Breast epithelium (tissue), 3 donors: ENCODE measurements at regions not wholly inside any gene's neighbourhood (a gene's known extent, or its start where the extent isn't known, plus 50 kb on each side); places are given as distances from the start of the nearest gene placed in this dataset.

Experiments
- CTCF ChIP-seq, 3 donors: fragments of 450-650 bp; IDR thresholded peaks; one replicate each; pipeline ENCODE4 v1.5.1; 2016 to 2017; ENCODE audit warnings: antibody characterized with exemption in 3 of 3, mild to moderate bottlenecking in 3 of 3, moderate library complexity in 3 of 3
- POLR2AphosphoS5 ChIP-seq, 3 donors: sonication (generic); formaldehyde crosslinking; IDR thresholded peaks; one replicate each; pipeline ENCODE4 v1.6.1; 2017; ENCODE audit warnings: antibody characterized with exemption in 3 of 3

GRCh38 chr14:56026506-56026905 lies 91.7 kb upstream of the PELI2 start:
- TF ChIP-seq CTCF (IDR thresholded peaks at IDR 0.05): no peak
- no peak for TF ChIP-seq POLR2AphosphoS5 (IDR thresholded peaks at IDR 0.05)
